GM21576 (cell line): ENCODE measurements at regions not wholly inside any gene's neighbourhood (a gene's known extent, or its start where the extent isn't known, plus 50 kb on each side); places are given as distances from the start of the nearest gene placed in this dataset.
"Not testable (repeated sequence)": the region's sequence is repeated elsewhere in the genome, so short reads cannot be mapped to it uniquely, and the experiment has no call there.

Experiments used
- ATAC-seq: cut with Tn5 transposase; IDR thresholded peaks from one replicate; pipeline ENCODE4 v1.9.1; 2021; ENCODE audit warnings: mild to moderate bottlenecking, moderate library complexity; ENCODE audit not compliant: unreplicated experiment

DNA sequence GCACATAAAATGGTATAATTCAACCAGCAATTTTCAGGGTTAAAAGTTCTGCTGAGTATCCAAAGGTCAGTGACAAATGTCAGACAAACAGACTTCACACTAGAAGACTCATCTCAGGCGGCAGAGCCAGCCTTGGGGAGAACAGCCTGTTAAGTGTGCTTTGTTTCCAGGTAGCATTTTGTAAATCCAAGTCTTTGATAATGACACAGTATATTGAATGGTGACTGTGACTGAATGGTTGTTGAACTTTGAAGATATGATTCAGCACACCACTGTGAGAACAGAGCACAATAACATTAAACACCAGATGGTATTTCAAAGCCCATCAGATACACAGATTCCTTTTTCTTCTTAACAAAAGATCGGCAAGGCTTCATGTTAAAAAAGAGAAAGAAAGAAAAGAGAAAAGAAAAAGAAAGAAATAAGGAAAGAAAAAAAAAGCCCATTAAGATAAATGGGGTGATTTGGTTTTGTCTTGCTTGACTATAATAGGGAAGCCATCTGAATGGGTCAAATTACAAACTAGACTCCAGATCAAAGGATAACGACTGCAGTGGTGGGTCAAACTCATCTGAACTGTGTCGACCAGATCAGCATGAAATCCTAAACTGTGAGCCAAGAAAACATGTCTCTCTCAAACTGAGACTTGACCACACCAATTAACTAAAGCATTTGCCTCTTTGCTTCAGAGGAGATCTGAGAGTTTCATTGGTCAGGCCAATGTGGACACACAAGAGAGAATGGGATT is 313.0 kb upstream of the ZNF608 start:
- ATAC-seq: no peak

DNA sequence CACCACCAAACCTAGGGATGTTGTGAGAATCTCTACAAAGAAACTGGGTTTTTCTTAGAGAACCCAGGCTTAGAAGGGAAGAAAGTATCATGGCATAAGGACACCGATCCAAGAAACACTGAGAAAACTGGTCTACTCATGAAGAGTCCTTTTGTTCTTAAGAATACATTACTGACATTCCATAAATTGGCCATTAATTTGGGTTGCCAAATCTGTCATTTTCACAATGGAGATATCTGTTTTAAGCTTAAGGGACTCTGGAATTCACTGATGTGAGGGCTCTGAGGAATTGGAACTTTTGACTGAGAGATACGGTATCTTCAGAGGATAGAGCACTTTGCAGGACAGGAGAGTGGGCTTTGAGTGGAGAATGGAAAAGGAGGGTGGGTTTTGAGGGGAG is 315.3 kb upstream of the ZNF608 start:
- ATAC-seq: no peak

DNA sequence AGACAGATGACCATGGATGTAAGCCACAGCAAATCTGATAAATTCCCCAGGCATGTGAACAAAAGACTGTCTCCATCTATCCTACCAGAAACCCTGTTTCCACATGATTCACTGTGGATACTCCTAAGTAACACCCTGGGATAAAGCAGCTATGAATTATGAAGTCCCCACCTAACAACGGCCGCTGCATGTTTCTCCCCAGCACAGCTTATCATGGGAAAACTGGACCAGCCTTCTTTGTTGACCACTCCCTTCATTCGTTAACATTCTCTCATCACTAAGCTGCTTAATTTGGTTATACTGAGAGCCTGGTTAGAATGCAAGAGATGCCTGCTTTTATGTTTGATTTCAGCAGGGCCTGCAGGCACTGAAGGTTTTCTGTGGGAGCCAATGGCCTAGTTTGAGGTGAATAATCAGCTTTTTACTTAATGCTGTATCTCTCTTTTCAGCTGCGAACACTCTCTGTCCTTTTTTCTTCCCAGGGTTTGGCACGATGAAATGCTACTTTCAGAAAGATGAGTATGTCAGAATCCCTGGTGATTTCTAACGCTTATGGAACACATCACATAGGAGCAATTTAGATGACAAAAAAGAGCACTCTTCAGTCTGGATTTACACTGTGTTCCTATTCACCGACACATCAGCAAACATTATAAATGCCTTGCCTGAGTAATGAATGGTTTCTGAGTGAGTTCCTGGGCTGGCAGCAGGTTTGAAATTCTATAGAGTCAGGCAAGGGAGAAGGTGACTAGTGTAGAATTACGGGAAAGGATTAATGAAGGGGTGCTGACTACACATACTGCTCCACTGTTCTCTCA is 318.4 kb upstream of the ZNF608 start:
- no peak for ATAC-seq

DNA sequence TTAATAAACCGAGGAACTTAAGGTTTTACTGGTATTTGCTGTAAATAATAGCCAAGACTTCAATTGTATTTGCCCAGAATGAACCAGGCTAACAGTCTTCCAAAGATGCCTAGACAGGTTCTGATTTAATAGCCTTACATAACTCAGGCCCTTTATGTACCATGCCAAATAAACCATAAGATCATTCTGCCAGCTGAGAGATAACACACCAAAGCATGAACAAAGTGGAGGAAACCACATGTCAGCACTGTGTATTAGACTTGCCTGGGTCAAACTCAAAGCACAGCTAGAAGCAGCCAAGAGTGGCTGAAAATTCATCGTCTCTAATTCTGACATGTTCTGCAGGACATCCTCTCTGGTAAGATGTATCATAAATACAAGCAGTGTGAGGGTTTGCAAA is 319.3 kb upstream of the ZNF608 start:
- no peak for ATAC-seq

DNA sequence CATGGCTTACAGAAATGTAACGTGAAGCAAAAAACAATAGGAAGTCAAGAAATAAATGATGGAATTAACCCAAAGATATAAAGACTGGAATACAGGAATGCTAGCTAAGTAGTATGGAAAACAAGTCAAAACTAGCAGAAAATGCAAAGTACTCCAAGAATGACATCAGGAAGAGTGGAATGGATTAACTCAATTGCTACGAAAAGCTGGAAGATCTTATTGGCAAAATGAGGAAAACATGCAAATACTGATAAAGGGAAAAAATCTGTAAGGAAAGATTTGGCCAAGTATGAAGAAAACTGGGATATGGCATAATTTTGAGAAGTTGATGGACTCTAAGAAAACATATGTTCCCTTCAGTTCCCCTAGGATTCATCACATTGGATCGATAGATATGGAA is 324.5 kb upstream of the ZNF608 start:
- ATAC-seq: no peak

DNA sequence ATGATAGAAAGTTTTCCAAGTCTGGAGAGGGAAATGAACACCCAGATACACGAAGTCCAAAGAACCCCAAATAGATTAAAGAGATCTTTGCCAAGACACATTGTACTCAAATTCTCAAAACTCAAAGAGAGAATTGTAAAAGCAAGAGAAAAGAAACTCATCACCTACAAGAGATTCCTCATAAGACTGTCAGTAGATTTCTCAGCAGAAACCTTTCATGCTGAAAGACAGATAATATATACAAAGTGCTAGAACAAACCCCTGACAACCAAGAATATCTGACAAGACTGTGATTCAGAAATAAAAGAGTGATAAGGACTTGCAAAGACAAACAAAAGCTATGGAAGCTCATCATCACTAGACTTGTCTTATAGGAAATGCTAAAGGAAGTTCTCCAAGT is 326.7 kb upstream of the ZNF608 start:
- no peak for ATAC-seq

DNA sequence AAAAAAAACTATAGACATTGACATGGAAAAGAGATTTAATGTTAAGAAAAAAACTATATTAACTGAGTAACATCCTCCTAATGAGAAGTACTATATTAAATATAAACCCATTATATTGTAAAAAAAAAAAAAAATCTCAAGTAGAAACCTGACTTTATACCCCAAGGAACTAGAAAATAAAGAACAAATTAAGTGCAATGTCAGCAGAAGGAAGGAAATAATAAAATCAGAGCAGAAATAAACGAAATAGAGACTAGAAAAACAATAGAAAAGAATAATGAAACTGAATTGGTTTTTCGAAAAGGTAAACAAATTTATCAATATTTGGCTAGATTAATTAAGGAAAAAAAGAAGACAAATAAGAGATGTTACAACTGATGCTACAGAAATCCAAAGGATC is 329.1 kb upstream of the ZNF608 start:
- ATAC-seq: no peak

DNA sequence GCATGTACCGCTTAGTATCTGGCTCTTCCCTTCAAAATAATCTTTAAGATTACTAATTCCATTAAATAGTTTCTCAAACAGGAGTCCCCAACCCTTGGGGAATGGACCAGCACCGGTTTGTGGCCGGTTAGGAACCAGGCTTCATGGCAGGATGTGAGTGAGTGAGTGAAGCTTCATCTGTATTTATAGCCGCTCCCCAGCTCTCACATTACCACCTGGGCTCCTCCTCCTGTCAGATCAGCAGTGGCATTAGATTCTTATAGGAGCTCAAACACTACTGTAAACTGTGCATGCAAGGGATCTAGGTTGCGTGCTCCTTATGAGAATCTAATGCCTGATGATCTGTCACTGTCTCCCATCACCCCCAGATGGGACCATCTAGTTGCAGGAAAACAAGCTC is 332.6 kb upstream of the ZNF608 start:
- not testable (repeated sequence) for ATAC-seq

DNA sequence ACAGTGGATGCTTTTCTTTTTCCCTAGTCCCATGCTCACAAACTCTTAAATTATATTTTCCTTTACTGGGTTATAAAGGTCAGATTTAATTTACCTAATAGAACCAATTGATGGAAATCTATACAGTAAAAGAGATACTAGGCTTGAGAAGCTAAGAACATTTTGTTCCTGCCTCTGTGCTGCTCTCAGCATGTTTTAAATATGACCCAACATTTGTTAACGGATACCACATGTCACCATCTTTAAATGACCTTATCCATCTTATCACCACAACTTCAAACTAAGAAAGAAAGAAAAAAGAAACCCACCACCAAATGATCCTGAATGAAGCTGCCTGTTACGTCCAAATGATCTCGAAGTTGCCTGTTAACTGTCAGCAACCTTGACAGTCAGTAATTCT is 334.7 kb upstream of the ZNF608 start:
- no peak for ATAC-seq

DNA sequence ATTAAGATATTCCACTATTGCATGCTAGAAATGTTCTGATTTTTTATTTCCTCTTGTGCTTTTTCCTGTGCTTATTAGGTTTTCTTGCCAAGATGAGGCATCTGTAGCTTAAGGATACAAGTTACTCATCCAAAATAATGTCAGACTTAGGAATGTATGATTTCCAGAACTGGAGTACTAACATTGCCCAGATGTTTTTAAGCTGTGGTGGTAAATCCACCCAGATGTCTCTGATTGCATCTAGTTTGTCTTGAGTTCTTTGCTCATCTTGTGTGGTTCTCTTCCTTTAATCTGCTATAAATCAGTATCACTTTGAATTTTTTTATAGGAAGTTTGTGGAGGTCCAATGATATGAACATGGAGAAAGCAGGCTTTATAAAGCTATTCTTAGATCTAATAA is 337.5 kb upstream of the ZNF608 start:
- ATAC-seq: no peak

DNA sequence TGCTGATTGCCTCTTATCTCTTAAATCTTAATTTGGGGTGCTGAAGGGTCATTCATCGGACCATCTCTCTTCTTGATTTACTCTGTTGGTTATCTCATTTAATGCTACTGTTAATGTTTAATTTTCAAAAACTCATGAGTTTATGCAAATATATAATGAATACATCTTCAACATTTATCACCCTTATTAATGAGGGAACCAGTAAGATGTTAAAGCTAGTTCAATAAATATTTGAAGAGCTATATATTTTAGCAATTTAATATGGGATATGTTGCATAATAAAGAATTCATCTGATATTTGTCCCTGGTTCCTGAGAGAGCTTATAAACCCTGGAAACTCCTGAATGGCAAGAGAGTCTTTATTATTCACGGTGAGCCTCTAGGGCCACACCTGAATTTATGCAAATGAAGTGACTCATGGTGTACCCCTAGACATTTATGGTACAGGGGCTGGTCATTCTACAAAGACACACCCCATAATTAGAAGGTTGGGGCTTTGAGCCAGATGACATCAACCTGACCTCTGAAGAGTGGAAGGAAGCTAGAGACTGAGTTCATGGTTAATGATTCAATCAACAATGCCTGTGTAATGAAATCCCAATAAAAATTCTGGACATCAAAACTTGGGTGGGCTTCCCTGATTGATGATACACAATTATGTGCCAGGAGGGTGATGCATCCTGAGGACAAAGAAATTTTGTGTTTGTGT is 339.5 kb upstream of the ZNF608 start:
- ATAC-seq: no peak

DNA sequence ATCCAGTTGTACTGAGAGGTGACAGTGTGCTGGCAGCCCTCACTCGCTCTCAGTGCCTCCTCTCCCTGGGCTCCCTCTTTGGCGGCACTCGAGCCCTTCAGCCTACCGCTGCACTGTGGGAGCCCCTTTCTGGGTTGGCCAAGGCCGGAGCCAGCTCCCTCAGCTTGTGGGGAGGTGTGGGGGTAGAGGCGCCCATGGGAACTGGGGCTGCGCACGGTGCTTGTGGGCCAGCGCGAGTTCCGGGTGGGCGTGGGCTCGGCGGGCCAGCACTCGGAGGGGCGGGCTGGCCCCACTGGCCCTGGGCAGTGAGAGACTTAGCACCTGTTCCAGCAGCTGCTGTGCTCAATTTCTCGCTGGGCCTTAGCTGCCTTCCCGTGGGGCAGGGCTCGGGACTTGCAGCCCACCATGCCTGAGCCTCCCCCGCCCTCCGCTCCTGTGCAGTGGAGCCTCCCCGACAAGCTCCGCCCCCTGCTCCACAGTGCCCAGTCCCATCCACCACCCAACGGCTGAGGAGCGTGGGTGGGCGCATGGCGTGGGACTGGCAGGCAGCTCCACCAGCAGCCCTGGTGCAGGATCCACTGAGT is 342.2 kb upstream of the ZNF608 start:
- ATAC-seq: no peak

DNA sequence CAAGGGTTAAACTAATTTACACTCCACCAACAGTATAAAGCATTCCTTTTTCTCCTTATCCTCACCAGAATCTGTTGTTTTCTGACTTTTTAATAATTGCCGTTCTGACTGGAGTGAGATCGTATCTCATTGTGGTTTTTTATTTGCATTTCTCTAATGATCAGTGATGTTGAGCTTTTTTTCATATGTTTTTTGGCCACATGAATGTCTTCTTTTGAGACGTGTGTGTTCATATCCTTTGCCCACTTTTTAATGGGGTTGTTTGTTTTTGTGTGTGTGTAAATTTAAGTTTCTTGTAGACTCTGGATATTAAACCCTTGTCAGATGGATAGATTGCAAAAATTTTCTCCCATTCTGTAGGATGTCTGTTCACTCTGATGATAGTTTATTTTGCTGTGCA is 345.7 kb upstream of the ZNF608 start:
- not testable (repeated sequence) for ATAC-seq

DNA sequence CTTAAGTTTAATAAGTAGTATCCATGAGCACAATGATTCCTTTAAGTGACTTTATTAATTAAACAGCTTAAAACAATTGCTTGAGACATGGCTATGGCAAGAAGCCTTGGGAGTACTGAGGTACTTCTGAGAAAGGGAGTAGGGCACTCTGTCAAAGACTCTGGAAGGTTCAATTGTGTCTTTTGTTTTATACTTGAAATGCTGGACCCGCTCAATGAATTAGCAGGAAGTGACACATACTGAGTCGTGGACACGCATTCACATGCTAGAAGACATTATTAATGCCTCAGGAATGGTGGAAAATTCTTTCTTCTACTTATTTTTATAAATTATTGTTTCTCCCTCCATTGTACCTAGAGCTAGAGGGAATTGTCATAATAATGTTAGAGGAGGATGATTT is 347.3 kb upstream of the ZNF608 start:
- ATAC-seq: no peak

DNA sequence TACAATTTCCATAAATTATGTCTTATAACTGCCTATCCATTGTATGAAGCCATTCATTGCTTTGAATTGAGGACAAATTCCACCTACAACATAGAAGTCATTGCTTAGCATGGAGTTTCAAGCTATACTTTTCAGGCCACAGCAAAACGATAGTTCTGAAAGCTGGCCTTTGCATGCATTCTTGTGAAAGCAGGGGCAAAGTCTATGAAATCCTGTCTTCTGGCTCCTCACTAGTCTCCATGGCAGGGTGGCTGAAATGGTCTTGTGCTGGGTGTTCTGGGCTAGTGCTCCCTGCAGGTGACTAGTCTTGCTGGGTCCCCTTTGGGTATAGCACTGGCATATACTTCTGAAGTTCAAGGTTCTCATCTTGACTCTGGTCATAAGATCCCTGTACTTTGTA is 353.9 kb upstream of the ZNF608 start:
- ATAC-seq: no peak

DNA sequence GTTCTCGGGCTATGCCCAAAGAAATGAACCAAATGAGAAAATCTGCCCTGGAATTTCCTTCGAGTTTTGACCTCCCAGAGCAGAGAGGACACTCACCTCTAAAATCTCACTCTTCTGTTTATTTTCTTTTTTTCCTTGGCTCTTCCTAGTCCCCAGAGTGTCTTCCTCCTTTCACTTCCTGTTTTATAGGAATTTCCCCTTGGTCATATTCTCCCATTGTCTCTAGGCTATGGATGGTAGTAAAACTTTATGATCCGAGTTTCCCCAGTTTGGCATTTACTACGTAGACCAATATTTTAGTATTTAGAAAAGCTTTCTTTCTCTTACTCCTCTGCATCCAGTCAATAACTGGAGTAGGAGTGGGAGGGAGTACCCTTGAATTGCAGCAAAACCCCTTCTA is 354.5 kb upstream of the ZNF608 start:
- ATAC-seq: no peak

DNA sequence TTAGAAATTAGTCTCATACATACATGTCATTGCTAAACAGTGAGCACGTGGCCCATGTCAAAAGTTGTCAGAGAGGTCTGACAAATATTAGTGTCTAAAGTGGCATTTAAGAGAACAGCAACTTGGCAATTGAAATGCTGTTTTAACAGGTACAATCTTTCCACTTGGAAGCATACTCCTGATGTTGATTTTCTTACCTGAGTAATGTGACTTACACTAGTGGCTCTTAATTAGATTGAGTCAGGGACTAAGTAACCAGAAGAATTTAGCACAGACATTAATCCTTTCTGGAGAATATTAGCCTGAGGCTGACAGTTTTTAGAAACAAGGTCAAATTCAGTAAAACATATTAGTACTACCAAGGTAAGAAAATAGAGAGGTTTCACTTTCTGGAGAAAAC is 357.0 kb upstream of the ZNF608 start:
- ATAC-seq: no peak

DNA sequence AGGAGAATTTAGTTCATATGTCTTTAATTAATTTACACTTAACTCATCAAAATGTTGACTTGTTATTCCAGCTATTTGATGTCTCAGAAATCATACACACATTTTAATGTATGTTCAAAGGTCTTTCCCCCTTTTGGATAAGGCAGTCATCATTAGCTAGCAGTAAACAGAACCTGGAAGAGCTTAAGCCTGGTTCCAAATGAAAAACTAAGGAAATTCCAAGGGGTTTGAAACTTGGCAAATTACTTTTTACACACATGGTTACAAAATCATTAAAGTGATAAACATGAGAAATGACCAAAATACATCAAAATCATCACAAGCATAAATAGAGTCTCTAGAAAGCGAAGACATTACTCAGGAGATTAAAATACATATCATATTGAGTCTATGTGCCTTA is 359.8 kb upstream of the ZNF608 start:
- ATAC-seq: no peak

DNA sequence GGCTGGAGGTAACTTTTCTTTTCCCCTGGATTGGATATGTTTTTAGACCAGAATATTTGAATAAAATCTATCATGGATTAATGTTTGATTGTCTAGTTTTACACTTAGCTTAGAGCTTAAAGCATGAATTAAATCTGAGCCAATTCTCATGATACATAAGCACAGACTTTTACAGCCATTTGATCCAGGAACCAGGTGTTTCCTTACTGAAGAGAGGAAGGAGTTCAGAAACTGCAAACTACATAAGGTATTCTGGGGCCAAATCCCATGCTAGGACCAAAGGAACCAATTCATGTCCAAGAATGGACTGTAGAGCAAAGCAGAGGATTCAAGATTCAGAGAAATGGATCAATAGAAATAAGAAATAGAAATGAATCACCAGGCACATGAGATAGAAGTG is 360.4 kb upstream of the ZNF608 start:
- no peak for ATAC-seq

DNA sequence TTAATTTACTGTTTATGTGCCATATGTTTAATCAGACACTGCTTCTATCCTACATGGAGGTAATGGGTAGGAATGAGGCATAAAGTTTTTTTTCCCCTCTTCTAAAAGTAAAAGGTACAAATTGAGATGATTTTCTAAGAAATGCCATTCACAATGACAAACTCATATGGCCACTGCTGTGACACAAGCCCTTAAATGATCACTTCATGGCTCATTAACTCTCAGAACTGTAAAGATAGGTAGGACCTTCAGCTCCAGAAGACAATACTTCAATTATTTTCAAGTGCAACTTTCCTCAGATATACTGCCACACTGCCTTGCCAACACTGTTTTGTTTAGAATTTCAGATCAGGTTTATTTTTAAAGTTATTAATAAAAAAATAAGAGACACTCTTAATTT is 362.9 kb upstream of the ZNF608 start:
- ATAC-seq: no peak

DNA sequence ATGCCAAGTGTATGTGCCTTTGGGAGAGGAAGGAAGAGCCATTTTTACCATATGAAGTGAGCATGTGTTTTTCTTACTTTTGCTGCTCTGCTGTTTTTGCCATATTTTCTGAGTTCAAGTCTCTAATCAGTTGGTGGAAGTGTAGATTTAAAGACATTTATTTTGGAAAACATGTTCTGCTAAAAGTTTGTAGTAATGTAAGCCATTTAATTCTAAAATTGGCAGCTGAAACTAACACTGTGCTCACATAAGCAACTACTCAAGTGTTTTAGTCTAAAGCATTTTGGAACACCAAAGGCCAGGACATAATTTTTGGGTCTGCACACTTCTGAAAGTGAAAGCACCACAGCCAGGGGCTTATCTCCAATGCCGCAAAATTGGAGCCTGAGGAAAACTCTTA is 363.4 kb upstream of the ZNF608 start:
- ATAC-seq: no peak

DNA sequence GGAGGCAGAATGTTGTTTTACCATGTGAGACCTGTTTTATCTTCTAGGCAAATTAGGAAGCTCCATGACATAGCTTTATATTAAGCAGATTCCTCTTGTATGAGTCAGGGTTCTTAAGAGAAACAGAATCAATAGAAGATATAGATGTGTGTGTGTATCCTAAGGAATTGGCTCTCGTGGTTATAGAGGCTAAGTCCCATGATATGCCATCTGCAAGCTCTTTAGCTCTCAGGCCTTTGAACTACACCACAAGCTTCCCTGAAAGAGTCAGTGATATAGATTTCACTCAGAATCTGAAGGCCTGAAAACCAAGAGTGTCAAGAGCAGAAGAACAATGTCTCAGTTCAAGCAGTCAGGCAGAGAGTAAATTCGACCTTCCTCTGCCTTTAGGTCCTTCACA is 365.8 kb upstream of the ZNF608 start:
- no peak for ATAC-seq
